Fibroblast of mammary gland (primary cell): ENCODE measurements at regions not wholly inside any gene's neighbourhood (a gene's known extent, or its start where the extent isn't known, plus 50 kb on each side); places are given as distances from the start of the nearest gene placed in this dataset.
A peak's percentile ranks its signal among the peaks of the same experiment; 100 is the strongest.
"Not testable (repeated sequence)": the region's sequence is repeated elsewhere in the genome, so short reads cannot be mapped to it uniquely, and the experiment has no call there.

ENCODE experiments used
- DNase-seq: peaks from one replicate; pipeline ENCODE4 v3.0.0-alpha.2; 2010; ENCODE audit warnings: low read depth
- H3K4me3 ChIP-seq: 2 replicates; pipeline ENCODE4 v1.5.1; 2011; ENCODE audit warnings: low read depth, mild to moderate bottlenecking, low read length, moderate library complexity; ENCODE audit not compliant: control insufficient read depth
- TF ChIP-seq, protein P1 (sequence below): conservative IDR thresholded peaks from 2 replicates; pipeline ENCODE4 v1.5.1; 2011; ENCODE audit warnings: low read depth, low read length, inconsistent platforms; ENCODE audit not compliant: control insufficient read depth, insufficient read depth

DNA sequence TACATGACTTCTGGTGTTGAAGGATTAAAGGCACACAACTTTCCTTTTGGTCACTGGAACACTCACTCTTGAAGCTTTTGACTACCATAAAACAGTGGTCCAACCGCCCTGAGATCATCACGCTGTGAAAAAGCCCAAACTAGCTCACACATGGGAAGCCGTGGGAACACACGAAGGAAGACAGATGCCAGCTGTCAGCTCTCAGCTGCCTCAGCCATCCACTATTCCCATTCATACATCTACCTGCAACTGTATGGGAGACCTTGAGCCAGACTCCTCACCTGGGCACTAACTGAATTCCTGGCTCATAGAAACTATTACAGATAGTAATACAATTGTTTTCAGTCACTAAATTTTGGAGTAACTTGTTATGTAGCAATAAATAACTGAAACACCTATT, 246.1 kb downstream of the MSX2 start:
- DNase-seq, result no peak
- no peak overlapping the region for H3K4me3 ChIP-seq
- TF ChIP-seq, protein P1, sequence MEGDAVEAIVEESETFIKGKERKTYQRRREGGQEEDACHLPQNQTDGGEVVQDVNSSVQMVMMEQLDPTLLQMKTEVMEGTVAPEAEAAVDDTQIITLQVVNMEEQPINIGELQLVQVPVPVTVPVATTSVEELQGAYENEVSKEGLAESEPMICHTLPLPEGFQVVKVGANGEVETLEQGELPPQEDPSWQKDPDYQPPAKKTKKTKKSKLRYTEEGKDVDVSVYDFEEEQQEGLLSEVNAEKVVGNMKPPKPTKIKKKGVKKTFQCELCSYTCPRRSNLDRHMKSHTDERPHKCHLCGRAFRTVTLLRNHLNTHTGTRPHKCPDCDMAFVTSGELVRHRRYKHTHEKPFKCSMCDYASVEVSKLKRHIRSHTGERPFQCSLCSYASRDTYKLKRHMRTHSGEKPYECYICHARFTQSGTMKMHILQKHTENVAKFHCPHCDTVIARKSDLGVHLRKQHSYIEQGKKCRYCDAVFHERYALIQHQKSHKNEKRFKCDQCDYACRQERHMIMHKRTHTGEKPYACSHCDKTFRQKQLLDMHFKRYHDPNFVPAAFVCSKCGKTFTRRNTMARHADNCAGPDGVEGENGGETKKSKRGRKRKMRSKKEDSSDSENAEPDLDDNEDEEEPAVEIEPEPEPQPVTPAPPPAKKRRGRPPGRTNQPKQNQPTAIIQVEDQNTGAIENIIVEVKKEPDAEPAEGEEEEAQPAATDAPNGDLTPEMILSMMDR, result no peak

DNA sequence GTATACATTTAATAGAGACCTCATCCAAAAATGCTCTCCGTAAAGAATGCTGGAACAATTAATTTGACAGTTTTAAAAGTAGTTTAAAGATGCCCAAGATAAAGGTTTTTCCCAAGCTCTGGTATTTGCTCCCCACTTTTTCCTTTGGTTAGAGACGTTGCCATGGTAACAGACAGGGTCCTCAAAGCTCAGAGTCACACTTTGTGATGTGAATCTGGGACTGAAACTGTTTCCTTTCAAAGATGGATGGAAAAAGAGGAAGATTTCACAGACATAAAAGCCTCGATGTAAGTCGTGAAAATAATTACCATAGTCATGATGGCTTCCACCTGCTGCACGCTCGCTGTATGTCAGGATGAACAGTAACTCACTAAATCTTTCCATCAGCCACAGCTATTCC, 229.5 kb downstream of the MSX2 start:
- TF ChIP-seq, protein P1, result no peak
- no peak overlapping the region for H3K4me3 ChIP-seq
- DNase-seq, result no peak

DNA sequence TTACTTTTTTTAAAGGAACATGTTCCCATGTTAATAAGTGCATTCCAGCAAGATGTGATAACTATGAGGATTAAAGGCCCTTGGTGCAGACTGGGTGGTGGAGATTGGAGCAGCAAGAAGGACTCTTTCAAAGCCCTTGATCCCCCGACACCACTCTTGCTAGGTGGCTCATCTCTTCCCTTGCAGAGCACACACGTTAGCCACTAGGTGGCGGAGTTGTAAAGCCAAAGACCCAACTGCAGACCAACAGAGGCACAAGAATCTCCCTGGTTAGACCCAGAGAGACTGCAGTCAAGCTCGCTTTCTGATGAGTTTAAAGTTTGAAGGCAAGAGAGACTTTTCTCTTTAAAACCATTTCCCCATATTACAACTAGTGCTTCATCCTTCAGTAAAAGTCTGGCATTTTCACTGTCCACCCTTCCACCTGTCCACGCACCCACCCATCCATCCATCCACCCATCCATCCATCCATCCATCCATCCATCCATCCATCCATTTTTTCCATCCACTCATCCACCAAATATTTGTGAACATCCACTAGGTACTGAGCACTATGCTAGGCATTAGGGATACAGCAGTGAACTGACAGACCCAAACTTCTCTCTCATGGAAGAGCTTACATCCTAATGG, 226.9 kb downstream of the MSX2 start:
- TF ChIP-seq, protein P1, result peak; percentile 95

DNA sequence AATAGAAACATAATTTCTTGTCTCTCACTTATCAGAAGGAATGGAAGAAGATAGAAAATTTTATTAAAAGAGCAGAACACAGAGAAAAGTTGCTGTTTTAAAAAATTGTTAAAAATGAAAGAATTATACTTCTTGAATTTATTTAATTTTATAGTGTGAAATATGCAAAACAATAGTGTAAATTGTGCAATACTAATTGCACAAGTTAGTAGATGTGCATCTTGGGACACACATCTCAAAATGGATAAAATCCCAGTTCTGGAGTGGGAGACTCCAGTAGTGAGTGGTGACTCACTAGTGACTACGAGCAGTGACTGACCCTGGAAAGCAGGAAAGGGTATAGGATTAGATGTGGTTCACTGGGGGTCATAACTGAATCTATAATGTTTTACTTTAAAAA, 223.2 kb downstream of the MSX2 start:
- DNase-seq, result peak; percentile 10
- no peak overlapping the region for H3K4me3 ChIP-seq
- TF ChIP-seq, protein P1, result no peak

More for the DNA sequence above, 226.9 kb downstream of the MSX2 start:
- DNase-seq, result peak; percentile 76
- H3K4me3 ChIP-seq, result no peak overlapping the region

DNA sequence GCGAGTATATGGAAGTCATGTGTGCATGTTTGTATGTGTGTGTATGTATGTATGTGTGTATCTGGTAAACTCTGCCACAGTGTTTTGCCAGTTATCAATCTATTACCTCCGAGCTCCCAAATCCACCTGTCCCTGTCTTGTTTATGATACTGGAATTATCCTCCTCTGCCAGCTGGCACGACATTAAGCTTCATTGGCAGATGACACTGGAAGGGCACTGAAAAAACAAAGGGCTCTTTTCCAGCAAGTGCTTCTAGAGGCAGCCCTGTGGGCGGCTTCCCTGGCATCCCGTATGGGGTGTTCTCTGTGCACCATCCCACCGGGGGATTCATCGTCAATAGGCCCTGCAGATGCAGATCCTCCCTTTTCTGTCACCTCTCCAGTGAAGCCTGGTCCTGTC, 221.5 kb downstream of the MSX2 start:
- DNase-seq, result no peak
- H3K4me3 ChIP-seq, result no peak overlapping the region
- TF ChIP-seq, protein P1, result no peak

DNA sequence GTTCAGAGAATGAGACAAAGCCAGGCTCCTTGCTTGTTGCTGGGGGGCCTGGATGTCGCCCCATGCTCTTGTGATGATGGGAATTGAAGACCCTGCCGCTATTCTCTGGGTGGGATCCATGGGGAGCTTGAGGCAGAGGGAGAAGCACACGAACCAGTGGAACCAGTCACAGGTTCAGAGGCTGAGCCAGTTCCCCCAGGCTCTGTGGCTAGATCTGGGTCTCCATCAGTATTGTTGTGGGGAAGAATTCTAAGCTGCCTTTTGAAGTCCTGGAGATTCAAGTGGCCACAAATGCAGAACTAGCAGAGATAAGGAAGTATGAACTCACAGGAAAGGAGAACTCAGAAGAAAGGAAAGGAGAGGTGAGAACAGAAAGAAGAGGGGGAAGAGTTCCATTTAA, 219.4 kb downstream of the MSX2 start:
- H3K4me3 ChIP-seq, result no peak overlapping the region
- TF ChIP-seq, protein P1, result no peak
- no peak for DNase-seq

DNA sequence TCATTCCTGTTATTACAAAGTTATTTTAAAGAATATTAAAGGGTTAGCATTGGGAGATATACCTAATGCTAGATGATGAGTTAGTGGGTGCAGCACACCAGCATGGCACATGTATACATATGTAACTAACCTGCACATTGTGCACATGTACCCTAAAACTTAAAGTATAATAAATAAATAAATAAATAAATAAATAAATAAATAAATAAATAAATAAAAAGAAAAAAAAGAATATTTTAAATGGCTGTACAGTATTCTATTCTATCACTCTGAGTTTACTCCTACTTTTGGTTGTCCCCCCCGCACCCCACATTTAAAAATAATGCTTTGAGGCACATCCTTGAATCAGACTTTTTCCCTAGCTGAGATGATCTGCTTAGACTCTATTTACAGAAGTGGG, 218.6 kb downstream of the MSX2 start:
- DNase-seq, result not testable (repeated sequence)

More for the DNA sequence above, 218.6 kb downstream of the MSX2 start:
- not testable (repeated sequence) for H3K4me3 ChIP-seq
